ENCODE measurements at regions not wholly inside any gene's neighbourhood (a gene's known extent, or its start where the extent isn't known, plus 50 kb on each side); places are given as distances from the start of the nearest gene placed in this dataset.

GRCh38 chr11:2071748-2072385 is 67.3 kb downstream of the IGF2 start:
- Histone ChIP-seq H3K27me3 (no peaks in the 10 kb centered on the region), H3K27ac (no peak overlapping the region), H3K9me3 (no peaks in the 10 kb centered on the region), H3K36me3 (no peaks in the 10 kb centered on the region), H3K4me3 (no peak overlapping the region), H3K4me1 (no peaks in the 10 kb centered on the region)
- WGBS, 2 donors, result 82 to 85% methylated on average over 11 of the region's 11 CpGs
- ATAC-seq (ENCODE audit: low FRiP score in 2 of 2) (no peak), DNase-seq (no peak)
- TF ChIP-seq POLR2A (IDR thresholded peaks at IDR 0.05) (no peak), POLR2AphosphoS5 (IDR thresholded peaks at IDR 0.05) (no peak), EP300 (IDR thresholded peaks at IDR 0.05) (no peak)

Data from upper lobe of left lung (tissue), 6 donors.